ENCODE measurements at regions not wholly inside any gene's neighbourhood (a gene's known extent, or its start where the extent isn't known, plus 50 kb on each side); places are given as distances from the start of the nearest gene placed in this dataset.

DNA sequence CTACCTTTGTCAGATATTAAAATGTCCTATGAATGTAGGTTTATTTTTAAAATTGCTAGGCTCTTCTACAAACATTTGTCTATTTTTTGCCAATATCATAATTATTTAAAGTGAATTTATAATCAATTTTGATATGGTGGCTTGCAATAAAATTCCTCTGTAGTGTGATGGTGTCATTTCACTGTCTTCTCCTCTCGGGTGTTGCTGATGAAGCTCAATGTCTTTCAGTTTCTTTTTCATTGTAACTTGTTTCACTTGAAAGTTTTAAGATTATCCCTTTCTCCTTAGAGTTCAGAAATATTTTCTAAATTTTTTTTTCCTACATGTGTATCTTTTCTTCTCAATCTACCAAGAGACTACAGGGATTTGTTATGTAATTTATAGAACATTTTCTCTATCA, 267.1 kb upstream of the EDNRB start:
- TF ChIP-seq CEBPB (IDR thresholded peaks at IDR 0.05) (no peak), FOXM1 (IDR thresholded peaks at IDR 0.05; ENCODE audit: borderline replicate concordance, low read depth) (no peak), YY1 (IDR thresholded peaks at IDR 0.05; ENCODE audit: low read depth) (no peak), EP300 (IDR thresholded peaks at IDR 0.05; ENCODE audit: borderline replicate concordance) (no peak), EGR1 (IDR thresholded peaks at IDR 0.05) (no peak), ZBTB7A (IDR thresholded peaks at IDR 0.05; ENCODE audit: low read depth) (no peak), RAD21 (IDR thresholded peaks at IDR 0.05; ENCODE audit: low read depth) (no peak), CREB1 (IDR thresholded peaks at IDR 0.05; ENCODE audit: low read depth) (no peak)
- TF ChIP-seq, protein P1, sequence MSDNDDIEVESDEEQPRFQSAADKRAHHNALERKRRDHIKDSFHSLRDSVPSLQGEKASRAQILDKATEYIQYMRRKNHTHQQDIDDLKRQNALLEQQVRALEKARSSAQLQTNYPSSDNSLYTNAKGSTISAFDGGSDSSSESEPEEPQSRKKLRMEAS (IDR thresholded peaks at IDR 0.05) = no peak
- TF ChIP-seq, protein P2, sequence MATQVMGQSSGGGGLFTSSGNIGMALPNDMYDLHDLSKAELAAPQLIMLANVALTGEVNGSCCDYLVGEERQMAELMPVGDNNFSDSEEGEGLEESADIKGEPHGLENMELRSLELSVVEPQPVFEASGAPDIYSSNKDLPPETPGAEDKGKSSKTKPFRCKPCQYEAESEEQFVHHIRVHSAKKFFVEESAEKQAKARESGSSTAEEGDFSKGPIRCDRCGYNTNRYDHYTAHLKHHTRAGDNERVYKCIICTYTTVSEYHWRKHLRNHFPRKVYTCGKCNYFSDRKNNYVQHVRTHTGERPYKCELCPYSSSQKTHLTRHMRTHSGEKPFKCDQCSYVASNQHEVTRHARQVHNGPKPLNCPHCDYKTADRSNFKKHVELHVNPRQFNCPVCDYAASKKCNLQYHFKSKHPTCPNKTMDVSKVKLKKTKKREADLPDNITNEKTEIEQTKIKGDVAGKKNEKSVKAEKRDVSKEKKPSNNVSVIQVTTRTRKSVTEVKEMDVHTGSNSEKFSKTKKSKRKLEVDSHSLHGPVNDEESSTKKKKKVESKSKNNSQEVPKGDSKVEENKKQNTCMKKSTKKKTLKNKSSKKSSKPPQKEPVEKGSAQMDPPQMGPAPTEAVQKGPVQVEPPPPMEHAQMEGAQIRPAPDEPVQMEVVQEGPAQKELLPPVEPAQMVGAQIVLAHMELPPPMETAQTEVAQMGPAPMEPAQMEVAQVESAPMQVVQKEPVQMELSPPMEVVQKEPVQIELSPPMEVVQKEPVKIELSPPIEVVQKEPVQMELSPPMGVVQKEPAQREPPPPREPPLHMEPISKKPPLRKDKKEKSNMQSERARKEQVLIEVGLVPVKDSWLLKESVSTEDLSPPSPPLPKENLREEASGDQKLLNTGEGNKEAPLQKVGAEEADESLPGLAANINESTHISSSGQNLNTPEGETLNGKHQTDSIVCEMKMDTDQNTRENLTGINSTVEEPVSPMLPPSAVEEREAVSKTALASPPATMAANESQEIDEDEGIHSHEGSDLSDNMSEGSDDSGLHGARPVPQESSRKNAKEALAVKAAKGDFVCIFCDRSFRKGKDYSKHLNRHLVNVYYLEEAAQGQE (IDR thresholded peaks at IDR 0.05; ENCODE audit: low read depth) = no peak
